MM.1S (cell line): ENCODE measurements at regions not wholly inside any gene's neighbourhood (a gene's known extent, or its start where the extent isn't known, plus 50 kb on each side); places are given as distances from the start of the nearest gene placed in this dataset.
A peak's percentile ranks its signal among the peaks of the same experiment; 100 is the strongest.

Experiments
- CTCF ChIP-seq: fragments of 300-600 bp; sonication (generic); IDR thresholded peaks from 2 replicates; pipeline ENCODE4 v1.5.1; 2016; ENCODE audit warnings: antibody characterized with exemption, low read length, mixed read lengths
- EZH2phosphoT487 ChIP-seq: fragments of 300-600 bp; sonication (generic); IDR thresholded peaks from 2 replicates; pipeline ENCODE4 v1.6.1; 2018; ENCODE audit warnings: antibody characterized with exemption, low read length

- peak; percentile 45 for TF ChIP-seq CTCF
- TF ChIP-seq EZH2phosphoT487 = no peak
Measured at GRCh38 chr6:44667668-44668390, 280.3 kb downstream of the CDC5L start.
